Stimulated activated CD4-positive, alpha-beta T cell treated with anti-CD3 and anti-CD28 coated beads, TNF-alpha, amount 100 ng/mL, for 24 hours (primary cell): ENCODE measurements at regions not wholly inside any gene's neighbourhood (a gene's known extent, or its start where the extent isn't known, plus 50 kb on each side); places are given as distances from the start of the nearest gene placed in this dataset.

ENCODE experiments used
- DNase-seq, 3 experiments: peaks; one replicate each; pipeline ENCODE4 v3.0.0-alpha.2; 2020; ENCODE audit warnings: low read depth in 3 of 3

GRCh38 chr6:100944644-100945043, 63.5 kb upstream of the ASCC3 start:
- no peak for DNase-seq

DNA sequence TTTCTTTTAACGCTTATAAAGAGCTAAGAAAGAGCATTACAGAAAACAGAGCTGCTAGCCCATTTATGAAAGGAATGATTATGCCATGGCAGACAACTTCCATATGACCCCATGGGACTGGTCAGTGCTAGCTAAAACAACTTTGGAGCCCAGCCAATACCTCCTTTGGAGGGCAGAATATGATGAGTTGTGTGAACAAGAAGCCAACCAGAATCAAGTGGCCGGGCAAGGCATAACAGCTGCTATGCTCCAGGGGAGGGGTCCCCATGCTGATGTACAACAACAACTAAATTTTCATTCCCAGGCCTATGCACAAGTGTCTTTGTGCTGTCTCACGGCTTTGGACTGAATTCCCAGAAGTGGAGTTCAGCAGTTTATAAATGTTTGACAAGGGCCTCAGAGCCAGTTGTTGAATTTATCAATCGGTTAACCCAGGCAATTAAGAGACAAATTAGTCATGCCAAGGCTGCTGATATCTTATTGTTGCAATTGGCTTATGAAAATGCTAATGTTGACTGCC, 65.0 kb upstream of the ASCC3 start:
- DNase-seq = no peak

DNA sequence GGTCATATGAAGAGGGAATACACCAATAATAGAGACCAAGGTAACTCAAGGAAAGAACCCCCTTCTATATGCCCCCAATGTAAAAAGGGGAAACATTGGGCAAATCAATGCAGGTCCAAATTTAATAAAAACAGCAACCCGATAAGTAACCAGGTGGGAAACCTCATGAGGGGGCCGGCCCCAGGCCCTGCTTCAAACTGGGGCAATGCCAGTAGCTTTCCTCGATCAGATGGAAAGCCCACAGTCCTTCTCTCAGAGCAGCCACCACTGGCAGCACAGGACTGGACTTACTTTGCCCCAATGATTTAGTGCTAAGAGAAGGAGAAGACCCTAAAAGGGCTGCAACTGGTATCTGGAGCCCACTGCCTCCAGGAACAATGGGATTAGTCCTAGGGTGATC, 65.6 kb upstream of the ASCC3 start:
- DNase-seq = no peak

GRCh38 chr6:100948381-100949133, 67.4 kb upstream of the ASCC3 start:
- DNase-seq = no peak

GRCh38 chr6:100952006-100952405, 70.9 kb upstream of the ASCC3 start:
- DNase-seq = no peak

DNA sequence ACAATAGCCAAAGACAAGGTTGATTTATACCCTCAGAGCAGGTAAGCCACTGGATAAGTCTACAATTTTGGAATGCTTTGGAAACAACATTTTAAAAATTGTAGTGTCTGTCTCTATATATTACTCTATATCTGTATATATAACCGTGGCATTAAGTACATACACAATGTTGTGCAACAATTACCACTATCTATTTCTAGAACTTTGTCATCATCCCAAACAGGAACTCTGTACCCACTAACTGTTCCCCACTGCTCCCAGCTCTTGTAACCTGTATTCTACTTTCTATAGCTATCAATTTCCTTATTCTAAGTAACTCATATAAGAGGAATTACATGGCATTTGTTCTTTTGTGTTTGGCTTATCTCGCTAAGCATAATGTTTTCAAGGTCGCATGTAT, 78.2 kb upstream of the ASCC3 start:
- DNase-seq = no peak

- no peak for DNase-seq
Observed at GRCh38 chr6:100962466-100962865, 81.3 kb upstream of the ASCC3 start.

DNA sequence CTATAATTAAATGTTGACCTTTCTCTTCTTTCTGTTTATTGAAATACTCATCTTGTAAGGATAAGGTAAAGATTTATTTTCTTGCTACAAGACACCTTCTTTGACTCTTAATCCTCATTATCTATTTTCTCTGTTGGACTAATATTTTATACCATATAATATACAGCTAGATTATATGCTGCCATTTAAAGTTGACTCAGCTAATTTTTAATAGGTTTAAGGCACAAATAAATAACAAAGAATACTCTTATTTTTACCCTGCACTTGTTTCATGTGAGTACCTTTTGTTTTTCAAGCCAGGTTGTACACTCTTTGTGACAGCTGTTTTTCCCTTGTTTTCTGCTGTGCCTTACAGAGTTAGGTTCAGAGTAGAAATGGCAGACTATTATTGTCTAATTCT, 83.9 kb upstream of the ASCC3 start:
- no peak for DNase-seq

- no peak for DNase-seq
Observed at GRCh38 chr6:100968949-100969348, 87.8 kb upstream of the ASCC3 start.

DNA sequence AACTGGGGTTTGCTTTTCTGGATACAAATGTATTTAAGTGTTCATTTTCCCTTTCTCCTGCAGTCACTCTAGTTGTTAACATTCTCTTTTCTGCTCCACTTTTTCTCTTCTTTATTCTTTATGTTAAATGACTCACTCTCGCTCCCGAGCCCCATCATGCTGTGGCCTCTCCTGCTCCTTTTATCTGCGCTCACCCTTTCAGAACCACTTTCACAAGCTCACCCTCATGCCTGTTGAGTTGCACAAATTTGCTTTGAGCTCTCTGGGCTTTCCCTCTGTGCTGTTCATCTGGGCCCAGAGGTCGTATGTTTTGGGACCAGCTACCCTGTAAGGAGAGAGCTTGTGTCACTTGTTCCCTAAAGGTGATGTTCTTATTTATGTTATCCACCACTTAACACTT, 98.1 kb upstream of the ASCC3 start:
- no peak for DNase-seq

DNA sequence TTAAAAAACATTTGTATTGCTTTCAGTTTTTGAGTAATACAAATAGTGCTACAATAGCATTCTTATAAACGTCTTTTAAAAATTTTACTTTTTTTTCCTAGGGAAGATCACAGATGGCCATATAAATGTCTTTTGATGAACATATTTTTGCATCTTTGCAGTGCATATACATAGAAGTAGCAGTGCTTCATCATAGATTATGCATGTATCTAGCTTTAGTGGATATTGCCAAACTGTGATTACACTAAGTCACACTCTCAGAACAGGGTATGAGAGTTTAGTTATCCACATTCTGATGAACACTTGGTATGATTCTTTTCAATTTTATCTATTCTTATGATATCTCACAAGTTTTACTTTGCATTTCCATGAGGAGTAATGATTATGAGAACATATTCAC, 99.8 kb upstream of the ASCC3 start:
- DNase-seq = no peak

DNA sequence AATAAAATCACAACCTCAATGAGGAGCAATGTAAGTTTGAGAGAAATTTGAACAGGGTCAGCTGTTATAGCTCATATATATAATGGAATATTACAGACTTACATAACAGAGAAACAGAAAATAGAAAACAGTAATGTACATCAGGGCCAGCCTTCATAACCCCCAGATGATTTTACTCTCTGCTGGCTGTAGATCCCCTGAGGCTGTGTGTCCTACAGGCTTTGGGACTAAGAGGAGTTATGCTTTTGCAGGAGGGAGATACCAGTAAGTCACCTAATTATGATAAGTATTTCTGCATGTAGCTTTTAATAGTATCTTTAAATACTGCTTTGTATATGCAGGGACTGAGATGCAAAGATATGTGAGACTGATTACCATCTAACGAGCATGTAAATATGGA, 105.8 kb upstream of the ASCC3 start:
- no peak for DNase-seq

- DNase-seq = no peak
Observed at GRCh38 chr6:100987556-100987955, 106.4 kb upstream of the ASCC3 start.

- DNase-seq = no peak
Observed at GRCh38 chr6:100988391-100988984, 107.4 kb upstream of the ASCC3 start.

- DNase-seq = no peak
Observed at GRCh38 chr6:100990070-100990469, 108.9 kb upstream of the ASCC3 start.

DNA sequence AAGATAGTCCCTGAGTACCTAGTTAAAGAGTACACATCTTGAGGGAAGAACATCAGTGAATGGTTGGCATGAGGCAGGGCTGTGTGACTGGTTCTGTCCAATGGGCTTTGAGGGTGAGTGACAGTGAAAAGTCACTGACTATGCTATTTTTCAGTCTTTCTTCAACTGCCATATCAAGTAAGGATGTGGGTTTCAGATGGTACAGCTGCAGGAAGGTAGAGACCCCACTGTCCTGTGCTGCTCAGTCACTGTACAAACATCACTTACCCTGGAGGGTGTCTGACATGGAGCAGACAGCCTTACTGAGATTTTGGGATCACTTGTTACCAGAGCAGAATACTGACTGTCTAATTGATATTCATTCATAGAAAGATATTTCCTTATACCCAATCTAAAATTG, 115.3 kb upstream of the ASCC3 start:
- no peak for DNase-seq

- no peak for DNase-seq
Observed at GRCh38 chr6:100998111-100998510, 117.0 kb upstream of the ASCC3 start.

GRCh38 chr6:100999034-100999597, 118.0 kb upstream of the ASCC3 start:
- no peak for DNase-seq

DNA sequence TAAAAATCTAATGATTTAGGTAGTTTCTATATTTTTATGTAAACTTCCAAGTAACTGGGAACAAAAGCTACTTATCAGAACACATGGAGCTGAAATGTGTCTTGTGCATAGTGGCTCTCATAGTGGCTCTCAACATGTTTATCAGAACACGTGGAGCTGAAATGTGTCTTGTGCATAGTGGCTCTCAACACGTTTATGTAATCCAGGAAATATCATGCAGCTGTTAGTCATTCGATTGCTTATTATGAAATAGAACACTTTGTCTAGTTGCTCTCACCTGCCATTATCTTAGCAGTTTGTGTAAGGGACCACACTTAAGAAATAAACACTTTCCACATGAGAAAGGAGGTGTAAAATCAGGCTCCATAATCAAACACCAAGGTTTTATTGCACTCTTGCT, 119.2 kb upstream of the ASCC3 start:
- no peak for DNase-seq

GRCh38 chr6:101001012-101001411, 119.9 kb upstream of the ASCC3 start:
- no peak for DNase-seq

DNA sequence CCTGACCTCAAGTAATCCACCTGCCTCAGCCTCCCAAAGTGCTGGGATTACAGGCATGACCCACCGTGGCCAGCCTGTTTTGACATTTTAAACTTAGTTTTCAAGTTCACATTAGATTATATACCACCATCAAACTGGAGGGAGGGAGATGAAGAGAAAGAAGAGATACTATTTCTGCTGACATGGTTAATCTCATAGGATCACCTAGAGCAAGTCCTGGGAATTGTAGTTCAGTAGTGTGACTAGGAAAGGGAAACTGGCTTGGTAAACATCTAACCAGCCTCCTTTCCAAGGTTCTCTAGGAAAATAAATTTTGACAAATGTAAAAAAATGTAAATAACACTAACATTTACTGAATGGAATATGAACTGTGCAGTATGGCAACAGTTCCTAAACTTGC, 120.5 kb upstream of the ASCC3 start:
- no peak for DNase-seq

GRCh38 chr6:101003075-101003474, 121.9 kb upstream of the ASCC3 start:
- DNase-seq = no peak

GRCh38 chr6:101011186-101011585, 130.1 kb upstream of the ASCC3 start:
- DNase-seq = peak in 1 of 3 experiments; percentile 0
